ENCODE measurements at regions not wholly inside any gene's neighbourhood (a gene's known extent, or its start where the extent isn't known, plus 50 kb on each side); places are given as distances from the start of the nearest gene placed in this dataset.
"Not testable (repeated sequence)": the region's sequence is repeated elsewhere in the genome, so short reads cannot be mapped to it uniquely, and the experiment has no call there.

DNA sequence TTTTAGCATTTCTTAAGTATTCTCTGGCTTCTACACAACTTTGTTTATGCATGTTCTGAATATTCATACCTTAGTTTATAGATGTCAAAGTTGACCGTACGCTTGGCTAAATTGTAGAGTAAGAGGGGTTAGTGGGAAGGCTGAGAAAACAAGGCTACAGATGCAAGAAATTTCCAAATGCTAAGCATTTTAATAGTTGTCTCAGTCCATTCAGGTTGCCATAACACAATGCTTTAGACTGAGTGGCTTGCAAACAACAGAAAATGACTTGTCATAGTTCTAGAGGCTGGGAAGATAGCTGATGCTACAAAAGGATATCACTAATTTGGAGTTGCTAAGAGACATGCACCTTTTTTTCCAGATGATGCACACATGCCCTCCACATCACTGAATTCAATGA is 53.0 kb upstream of the C1QTNF3 start:
- DNase-seq, result not testable (repeated sequence)

DNA sequence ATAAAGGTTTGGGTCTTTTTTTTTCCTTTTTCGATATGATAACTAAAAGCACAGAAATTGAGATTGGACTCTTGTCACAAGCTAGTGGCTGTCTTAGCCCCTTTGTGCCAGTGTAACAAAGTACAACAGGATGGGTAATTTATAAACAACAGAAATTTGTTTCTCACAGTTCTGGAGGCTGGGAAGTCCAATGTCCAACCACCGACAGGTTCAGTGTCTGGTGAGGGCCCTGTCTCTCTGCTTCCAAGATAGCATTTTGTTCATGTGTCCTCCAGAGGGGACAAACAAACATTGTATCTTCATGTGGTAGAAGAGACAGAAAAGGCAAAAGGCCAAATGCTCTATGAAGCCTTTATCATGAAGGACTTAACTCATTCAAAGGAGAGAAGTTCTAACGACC is 56.9 kb upstream of the C1QTNF3 start:
- DNase-seq, result not testable (repeated sequence)

DNA sequence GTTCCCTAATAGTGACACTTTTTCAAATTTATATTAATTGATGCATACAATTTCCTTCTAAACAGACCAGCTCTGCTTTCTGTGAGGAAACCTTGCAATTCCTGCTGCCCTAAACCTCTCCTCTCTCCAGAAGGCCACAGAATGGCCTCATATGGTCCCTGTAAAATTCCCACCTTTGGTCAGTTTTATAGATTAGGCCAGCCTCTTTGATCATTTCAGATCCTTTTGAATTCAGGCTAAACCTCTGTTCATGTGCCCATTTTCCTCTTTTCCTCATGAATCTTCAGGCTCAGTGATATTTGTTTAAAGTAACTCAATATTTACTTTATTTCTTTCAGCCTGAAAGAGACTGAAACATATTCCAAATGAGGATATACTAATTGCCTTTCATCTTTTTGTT is 58.6 kb upstream of the C1QTNF3 start:
- not testable (repeated sequence) for DNase-seq

DNA sequence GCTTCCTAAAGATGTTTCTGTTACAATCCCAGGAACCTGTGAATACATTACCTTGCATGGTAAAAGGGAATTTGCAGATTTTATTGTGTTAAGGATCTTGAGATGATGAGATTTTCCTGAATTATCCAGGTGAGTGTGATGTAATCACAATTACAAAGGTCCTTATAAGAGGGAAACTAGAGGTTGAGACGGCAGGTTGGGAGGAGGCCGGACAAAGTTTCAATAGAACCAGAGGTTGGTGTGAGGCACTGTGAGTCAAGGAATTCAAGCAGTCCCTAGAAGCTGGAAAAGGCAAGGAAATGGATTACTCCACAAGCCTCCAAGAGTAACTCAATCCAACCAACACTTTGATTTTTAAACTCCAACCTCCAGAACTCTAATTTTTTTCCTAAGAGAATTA is 65.9 kb upstream of the C1QTNF3 start:
- DNase-seq, result not testable (repeated sequence)

DNA sequence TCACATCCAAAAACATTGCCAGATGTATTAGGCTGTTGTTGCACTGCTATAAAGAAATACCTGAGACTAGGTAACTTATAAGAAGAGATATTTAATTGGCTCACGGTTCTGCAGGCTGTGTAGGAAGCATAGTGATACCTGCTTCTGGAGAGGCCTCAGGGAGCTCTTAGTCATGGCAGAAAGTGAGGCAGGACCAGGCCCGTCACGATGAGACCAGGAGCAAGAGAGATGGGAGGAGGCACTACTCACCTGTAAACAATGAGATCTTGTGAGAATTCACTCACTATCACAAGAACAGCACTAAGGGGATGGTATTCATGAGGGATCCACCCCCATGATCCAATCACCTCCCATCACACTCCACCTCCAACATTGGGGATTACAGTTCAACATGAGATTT is 81.3 kb upstream of the C1QTNF3 start:
- not testable (repeated sequence) for DNase-seq

DNA sequence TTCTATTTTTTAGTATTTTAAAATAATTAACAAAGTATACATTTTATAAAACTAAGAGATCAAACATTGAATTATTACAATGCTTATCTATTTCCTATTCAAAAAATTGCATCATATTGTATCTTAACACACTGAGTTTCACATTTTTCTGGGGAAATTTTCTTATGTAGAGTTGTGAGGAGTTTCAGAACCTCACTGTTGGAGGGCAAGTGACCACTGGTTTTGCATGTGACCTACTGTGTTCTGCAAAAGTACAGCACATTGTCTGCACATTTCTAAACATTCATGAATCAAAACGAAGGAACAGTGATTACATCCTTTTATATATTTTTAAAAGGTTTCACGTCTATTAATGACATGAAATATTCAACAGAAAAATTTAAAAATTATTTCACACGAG is 82.3 kb upstream of the C1QTNF3 start:
- not testable (repeated sequence) for DNase-seq

DNA sequence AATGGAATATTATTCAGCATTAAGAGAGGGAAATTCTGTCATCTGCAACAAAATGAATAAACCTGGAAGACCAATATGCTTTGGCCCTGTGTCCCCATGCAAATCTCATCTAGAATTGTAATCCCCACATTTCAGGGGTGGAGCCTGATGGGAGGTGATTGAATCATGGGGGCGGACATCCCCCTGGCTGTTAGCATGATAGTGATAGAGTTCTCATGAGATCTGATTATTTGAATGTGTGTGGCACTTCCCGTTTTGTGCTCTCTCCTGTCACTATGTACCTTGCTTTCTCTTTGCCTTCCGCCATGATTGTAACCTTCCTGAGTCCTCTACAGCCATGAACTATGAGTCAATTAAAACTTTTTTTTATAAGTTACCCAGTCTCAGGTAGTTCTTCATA is 83.7 kb upstream of the C1QTNF3 start:
- not testable (repeated sequence) for DNase-seq

DNA sequence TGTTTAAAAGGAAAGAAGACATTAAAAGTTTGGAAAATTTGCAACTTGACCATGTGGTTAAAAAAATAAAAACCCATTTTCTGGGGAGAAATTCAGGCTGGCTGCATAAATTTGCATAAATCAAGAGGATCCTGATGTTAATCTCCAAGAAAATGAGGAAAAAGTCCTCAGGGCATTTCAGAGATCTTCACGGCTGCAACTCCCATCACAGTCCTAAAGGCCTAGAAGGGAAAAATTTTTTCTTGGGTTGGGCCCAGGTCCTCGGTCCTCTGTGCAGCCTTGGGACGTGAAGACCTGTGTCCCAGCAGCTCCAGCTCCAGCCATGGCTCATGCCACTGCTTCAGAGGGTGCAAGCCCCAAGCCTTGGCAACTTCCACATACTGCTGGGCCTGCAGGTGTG is 84.8 kb upstream of the C1QTNF3 start:
- DNase-seq, result not testable (repeated sequence)

DNA sequence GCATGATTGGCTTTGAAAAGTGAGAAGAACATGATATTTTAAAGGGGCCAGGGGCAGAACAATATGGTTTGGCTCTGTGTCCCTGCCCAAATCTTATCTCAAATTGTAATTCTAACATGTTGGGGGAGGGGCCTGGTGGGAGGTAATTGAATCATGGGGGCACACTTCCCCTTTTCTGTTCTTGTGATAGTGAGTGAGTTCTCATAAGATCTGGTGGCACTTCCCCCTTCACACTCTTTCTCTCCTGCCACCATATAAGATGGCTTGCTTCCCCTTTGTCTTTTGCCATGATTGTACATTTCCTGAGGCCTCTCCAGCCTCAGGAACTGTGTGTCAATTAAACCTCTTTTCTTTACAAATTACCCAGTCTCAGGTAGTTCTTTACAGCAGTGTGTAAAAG is 85.9 kb upstream of the C1QTNF3 start:
- not testable (repeated sequence) for DNase-seq

DNA sequence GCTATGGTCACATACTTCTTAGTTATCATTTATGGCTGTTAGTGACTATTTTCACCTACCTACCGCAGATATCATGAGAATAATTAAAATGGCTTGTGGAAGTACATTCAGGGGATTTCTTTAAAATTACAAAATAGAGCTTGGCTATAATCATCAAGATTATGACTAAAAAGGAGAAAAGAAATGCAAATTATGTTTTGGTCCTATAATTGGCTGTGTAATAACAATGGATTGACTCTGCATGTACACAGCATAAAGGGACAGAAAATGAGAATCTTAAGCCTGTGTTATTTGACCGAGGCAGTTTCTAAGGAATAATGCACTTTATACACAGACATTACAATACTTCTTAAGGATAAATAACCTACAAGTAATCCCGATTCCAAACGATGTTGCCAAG is 112.0 kb upstream of the C1QTNF3 start:
- DNase-seq, result not testable (repeated sequence)

DNA sequence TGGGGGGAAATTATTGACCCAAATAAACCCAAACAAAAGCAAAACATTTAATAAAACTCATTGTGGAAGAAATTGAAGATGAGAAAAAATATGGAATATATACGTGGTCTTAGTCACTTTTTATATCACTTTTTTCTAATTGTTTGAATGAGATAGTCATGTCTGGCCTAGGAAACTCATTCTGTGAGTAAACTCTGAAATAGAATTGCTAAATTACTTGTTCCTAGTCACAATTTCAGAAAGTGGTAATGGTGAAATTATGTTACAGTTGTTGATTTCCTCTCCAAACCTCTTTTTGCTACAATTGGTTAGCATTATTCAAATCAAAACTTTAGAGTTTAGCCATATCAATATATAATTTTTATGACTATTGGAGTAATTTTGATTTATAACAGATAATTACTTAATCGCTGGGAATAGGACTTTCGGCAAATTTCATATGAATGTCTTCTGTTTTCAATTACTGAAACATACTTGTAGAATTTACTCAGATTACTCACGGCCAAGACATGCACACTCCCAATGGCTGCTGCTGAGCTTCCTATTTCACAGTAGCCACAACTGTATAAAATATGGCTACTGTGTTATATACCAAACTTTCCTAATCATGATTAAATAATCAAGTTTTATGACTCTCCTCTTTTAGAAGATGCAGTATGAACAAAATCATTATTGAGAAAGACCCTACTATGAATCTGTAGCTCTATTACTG is 113.8 kb upstream of the C1QTNF3 start:
- DNase-seq, result not testable (repeated sequence)

DNA sequence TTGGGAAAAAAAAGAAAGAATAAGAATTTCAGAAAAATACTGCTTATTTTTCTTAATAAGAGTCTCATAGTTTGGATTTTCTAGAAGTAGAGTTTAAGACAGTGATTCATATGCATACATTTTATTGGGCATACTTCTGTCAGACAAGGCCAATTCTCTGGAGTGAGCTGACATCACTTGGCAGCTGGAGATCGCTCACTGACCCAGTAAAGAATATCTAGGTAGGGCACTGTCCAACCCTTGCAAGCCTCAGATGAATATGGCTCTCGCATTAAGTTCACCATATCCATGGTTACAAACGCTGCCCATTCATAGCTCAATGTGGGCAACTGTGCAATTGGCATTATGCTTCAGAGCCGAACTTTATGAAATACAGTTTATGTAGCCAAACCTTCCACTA is 117.9 kb upstream of the C1QTNF3 start:
- not testable (repeated sequence) for DNase-seq

DNA sequence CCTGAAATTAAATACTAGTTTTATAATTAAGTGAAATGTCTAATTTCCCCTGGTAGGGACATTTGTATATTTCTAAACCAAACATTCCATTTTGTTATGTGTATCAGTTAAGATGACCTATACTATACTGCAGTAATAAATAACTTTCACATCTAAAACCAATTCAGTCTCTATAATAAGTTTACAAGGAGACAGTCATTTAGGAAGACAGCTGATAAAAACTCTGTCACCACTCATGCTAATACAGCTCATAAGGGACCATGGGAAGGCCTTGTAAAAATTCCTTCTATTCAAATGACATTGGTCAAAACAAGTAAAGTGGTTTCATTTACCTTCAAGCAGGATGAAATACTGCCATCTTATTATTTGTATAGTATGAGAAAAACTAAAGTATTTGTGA is 128.4 kb upstream of the C1QTNF3 start:
- DNase-seq, result not testable (repeated sequence)

DNA sequence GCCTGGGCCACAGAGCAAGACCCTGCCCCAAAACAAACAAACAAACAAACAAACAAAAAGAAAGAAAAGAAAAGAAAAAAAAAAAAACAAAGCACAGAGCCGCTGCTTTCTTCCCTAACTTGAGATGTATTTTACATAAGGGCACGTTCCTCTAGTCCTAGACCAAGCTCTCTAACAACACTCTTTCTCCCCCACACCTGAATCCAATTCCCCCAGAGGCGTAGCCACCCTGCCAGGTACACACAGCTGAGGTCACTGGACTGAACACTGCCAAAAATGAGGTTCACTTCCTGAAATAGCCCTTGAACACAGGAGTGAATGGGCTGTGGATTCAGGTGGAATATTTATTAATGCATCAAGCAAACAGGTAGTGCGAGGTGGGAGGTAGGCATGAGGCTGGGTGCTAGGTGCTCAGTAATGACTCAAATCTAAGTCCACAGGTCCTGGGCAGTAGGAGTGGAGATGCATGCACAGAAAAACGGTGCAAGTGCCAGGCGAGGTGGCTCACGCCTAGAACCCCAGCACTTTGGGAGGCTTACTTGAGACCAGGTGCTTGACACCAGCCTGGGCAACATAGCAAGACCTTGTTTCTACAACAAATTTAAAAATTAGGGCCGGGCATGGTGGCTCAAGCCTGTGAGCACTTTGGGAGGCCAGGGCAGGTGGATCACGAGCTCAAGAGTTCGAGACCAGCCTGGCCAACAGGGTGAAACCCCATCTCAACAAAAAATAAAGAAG is 136.6 kb upstream of the C1QTNF3 start:
- not testable (repeated sequence) for DNase-seq

DNA sequence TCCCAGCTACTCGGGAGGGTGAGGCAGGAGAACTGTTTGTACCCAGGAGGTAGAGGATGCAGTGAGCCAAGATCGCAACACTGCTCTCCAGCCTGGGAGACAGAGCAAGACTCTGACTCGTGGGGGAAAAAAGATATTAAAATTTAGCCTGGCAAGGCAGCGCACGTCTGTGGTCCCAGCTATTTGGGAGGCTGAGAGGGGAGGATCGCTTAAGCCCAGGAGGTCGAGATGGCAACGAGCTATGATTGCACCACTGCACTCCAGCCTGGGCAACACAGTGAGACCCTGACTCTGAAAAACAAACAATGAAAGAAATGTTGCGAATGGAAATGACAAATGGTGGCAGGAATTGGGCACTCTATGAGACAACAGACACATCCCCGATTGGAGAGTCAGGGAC is 137.2 kb upstream of the C1QTNF3 start:
- DNase-seq, result not testable (repeated sequence)

DNA sequence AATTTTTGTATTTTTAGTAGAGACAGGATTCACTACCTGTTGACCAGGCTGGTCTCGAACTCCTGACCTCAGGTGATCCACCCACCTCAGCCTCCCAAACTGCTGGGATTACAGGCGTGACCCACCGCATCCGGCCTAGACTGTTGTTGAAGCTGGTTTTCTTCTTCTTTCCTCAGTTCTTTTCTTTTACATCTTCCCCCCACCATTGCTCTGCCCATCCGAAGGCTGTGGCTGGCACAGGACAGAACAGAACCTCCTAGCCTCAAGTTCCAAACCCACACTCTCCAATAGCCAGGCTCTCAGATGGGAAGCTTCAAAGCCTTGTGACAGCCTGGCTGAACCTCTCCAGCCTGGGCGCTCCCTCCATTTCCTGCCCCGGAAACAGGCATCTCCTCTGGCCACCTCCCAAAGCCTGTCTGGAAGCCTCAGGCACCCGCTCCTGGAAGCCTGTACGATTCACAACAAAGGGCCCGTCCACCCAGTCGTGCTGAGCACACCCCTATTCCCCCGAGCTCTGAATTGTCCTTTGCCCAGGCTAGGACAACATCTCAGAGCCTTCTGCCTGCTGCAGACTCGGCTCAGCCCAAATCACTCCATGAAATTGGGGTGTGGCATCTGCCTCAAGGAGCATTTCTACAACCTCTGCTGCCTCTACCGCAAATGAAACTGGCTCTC is 138.1 kb upstream of the C1QTNF3 start:
- DNase-seq, result not testable (repeated sequence)

DNA sequence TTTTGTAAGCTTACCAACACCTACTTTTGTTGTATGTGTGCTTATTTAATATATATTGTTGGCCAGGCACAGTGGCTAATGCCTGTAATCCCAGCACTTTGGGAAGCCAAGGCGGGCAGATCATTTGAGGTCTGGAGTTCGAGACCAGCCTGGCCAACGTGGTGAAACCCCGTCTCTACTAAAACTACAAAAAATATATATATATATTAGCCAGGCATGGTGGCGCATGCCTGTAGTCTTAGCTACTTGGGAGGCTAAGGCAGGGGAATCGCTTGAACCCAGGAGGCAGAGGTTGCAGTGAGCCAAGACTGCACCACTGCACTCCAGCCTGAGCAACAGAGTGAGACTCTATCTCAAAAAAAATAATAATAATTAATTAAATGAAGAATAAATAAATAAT is 142.0 kb upstream of the C1QTNF3 start:
- DNase-seq, result not testable (repeated sequence)

DNA sequence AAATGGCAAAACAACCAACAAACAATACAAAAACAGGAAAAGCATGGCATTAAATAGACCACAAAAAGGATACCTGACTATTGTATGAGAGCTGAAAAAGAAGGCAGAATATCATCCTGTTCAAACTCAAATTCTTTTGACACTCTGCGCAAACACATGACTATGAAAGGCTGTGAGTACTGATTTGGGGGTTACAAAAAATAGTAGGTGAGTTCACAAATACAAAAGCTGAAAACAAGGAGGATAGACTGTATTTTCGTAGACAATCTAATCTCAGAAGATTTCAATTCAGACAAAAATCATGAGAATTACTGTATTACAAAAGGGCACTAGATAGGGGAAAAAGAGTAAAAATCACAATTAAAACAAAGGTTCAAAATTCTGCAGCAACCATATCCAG is 142.6 kb upstream of the C1QTNF3 start:
- DNase-seq, result not testable (repeated sequence)

DNA sequence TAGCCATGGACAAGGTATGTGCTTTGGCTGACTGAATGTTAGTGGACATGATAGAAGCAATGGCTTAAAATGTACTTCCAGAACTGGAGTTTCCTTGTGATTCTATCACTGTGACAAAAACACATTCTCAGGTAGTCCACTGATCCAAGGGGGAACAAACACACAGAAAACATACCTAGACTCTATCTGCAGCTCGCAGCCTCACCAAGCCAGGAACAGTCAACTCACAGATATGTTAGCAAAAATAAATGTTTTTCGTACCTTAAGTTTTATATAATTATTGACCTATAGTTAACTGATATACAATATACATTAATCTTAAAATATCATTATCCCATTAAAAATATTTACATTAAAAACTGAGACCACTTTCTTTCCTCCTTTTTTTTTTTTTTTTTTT is 143.1 kb upstream of the C1QTNF3 start:
- not testable (repeated sequence) for DNase-seq

DNA sequence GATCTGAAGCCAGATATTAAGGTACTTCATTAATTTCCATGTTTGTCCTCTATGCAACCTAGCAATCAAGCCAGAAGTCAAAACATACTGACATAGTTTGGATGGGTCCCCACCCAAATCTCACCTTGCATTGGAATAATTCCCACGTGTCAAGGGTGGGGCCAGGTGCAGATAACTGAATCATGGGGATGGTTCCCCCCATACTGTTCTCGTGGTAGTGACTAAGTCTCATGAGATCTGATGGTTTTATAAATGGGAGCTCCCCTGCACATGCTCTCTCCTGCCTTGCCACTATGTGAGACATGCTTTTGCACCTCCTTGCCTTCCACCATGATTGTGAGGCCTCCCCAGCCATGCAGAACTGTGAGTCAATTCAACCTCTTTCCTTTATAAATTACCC is 143.9 kb upstream of the C1QTNF3 start:
- peak; percentile 4 for DNase-seq

DNA sequence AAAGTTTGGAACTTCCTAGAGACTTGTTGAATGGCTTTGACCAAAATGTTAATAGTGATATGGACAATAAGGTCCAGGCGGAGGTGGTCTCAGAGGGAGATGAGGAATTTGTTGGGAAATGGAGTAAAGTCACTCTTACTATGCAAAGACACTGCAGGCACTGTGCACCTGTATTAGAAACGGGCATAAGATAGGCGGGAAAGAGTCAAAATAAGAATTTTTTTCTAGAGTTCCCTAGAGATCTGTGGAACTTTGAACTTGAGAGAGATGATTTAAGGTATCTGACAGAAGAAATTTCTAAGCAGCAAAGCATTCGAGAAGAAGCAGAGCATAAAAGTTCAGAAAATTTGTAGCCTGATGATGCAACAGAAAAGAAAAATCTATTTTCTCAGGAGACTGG is 144.4 kb upstream of the C1QTNF3 start:
- not testable (repeated sequence) for DNase-seq

DNA sequence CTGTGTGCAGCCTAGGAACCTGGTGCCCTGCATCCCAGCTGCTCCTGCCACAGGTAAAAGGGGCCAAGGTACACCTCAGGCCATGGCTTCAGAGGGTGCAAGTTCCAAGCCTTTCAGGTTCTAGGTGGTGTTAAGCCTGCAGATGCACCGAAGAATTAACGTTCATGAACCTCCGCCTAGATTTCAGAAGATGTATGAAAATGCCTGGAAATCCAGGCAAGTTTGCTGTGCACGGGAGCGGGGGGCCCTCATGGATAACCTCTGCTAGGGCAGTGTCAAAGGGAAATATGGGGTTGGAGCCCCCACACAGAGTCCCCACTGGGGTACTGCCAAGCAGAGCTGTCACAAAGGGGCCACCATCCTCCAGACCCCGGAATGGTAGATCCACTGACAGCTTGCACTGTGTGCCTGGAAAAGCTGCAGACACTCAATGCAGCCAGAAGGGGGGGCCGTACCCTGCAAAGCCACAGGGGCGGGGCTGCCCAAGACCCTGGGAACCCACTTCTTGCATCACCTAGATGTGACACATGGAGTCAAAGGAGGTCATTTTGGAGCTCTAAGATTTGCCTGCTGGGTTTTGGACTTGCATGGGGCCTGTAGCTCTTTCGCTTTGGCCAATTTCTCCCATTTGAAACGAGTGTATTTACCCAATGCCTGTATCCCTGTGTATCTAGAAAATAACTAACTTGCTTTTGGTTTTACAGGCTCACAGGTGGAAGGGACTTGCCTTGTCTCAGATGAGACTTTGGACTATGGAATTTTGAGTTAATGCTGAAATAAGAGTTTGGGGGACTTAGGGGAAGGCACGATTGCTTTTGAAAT is 145.2 kb upstream of the C1QTNF3 start:
- peak; percentile 76 for DNase-seq

DNA sequence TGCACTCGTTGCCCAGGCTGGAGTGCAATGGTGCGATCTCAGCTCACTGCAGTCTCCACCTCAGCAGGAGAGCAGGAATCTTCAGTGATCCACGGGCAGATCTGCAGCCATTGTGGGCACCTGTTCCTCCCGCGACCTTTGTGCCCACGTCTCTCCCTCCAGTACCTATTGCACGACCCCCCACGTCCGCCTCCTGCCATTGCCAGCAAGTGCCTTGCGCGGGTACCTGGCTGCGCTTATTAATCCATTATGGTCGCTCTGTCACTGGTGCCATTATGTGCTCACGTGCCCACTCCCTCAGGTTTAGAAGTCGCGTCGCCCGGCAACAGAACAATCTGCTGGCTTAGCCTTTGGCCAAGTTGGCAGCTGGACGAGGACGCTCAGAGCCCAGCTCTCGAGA is 146.2 kb upstream of the C1QTNF3 start:
- peak; percentile 7 for DNase-seq

Measured in stimulated activated CD4-positive, alpha-beta T cell treated with anti-CD3 and anti-CD28 coated beads, Interleukin-15, amount 100 ng/mL, for 24 hours (primary cell).